SU-DHL-6 (cell line): ENCODE measurements at regions not wholly inside any gene's neighbourhood (a gene's known extent, or its start where the extent isn't known, plus 50 kb on each side); places are given as distances from the start of the nearest gene placed in this dataset.

Experiments
- H2AFZ ChIP-seq: fragments of 200-600 bp; sonication (generic); 2 replicates; pipeline ENCODE4 v1.6.1; 2014; ENCODE audit warnings: low read depth, mild to moderate bottlenecking, moderate library complexity, mixed read lengths, antibody characterized with exemption, low read length; ENCODE audit not compliant: severe bottlenecking
- H3F3A ChIP-seq: fragments of 200-600 bp; shearing (Covaris generic); 2 replicates; pipeline ENCODE4 v1.6.0; 2016; ENCODE audit warnings: antibody characterized with exemption, mild to moderate bottlenecking; ENCODE audit not compliant: insufficient read depth
- H3K27ac ChIP-seq: fragments of 200-600 bp; sonication (generic); 2 replicates; pipeline ENCODE4 v1.5.1; 2016; ENCODE audit warnings: low read depth, mild to moderate bottlenecking, low read length, moderate library complexity, mixed read lengths
- H3K27me3 ChIP-seq: fragments of 200-600 bp; sonication (generic), shearing (Covaris generic); 2 replicates; pipeline ENCODE4 v1.6.0; 2014; ENCODE audit warnings: mild to moderate bottlenecking, low read length
- H3K36me3 ChIP-seq: fragments of 200-600 bp; sonication (generic); 2 replicates; pipeline ENCODE4 v1.6.1; 2014; ENCODE audit warnings: mild to moderate bottlenecking, low read length, mixed read lengths
- H3K4me2 ChIP-seq: fragments of 300-600, 200-600 bp; shearing (Covaris generic), sonication (generic); 2 replicates; pipeline ENCODE4 v1.6.0; 2014; ENCODE audit warnings: low read length, low read depth, mild to moderate bottlenecking; ENCODE audit not compliant: poor library complexity, severe bottlenecking
- H3K4me3 ChIP-seq: fragments of 200-600 bp; sonication (generic); 2 replicates; pipeline ENCODE4 v1.5.1; 2014; ENCODE audit warnings: antibody characterized with exemption, low read length, mild to moderate bottlenecking, mixed read lengths; ENCODE audit not compliant: insufficient read depth, poor library complexity, severe bottlenecking
- H3K79me2 ChIP-seq: fragments of 200-600 bp; sonication (generic); 2 replicates; pipeline ENCODE4 v1.6.1; 2014; ENCODE audit warnings: mild to moderate bottlenecking, low read length, moderate library complexity; ENCODE audit not compliant: insufficient read depth
- H3K9ac ChIP-seq: fragments of 200-600 bp; sonication (generic); 2 replicates; pipeline ENCODE4 v1.7.0; 2014; ENCODE audit warnings: mild to moderate bottlenecking, low read length
- H3K9me2 ChIP-seq: fragments of 200-600 bp; sonication (generic); replicated peaks from 2 replicates; pipeline ENCODE4 v1.6.1; 2014; ENCODE audit warnings: low read length; ENCODE audit not compliant: insufficient read depth
- H3K9me3 ChIP-seq: fragments of 200-600 bp; sonication (generic); 2 replicates; pipeline ENCODE4 v1.6.1; 2014; ENCODE audit warnings: low read length, mixed read lengths; ENCODE audit not compliant: insufficient read depth
- H4K20me1 ChIP-seq: fragments of 200-600 bp; sonication (generic); 2 replicates; pipeline ENCODE4 v1.6.1; 2014; ENCODE audit warnings: low read depth, mild to moderate bottlenecking, antibody characterized with exemption, low read length, moderate library complexity, mixed read lengths
- EZH2phosphoT487 ChIP-seq: fragments of 200-600 bp; sonication (generic), shearing (Covaris generic); conservative IDR thresholded peaks from 2 replicates; pipeline ENCODE4 v1.6.1; 2018; ENCODE audit warnings: mild to moderate bottlenecking, antibody characterized with exemption, low read length, moderate library complexity, mixed read lengths
- TF ChIP-seq, protein P1 (sequence below): fragments of 200-600 bp; sonication (generic); IDR thresholded peaks from one replicate; pipeline ENCODE4 v1.5.1; 2017; ENCODE audit warnings: antibody characterized with exemption, mild to moderate bottlenecking, low read length, moderate library complexity; ENCODE audit not compliant: insufficient read depth, poor library complexity, severe bottlenecking

DNA sequence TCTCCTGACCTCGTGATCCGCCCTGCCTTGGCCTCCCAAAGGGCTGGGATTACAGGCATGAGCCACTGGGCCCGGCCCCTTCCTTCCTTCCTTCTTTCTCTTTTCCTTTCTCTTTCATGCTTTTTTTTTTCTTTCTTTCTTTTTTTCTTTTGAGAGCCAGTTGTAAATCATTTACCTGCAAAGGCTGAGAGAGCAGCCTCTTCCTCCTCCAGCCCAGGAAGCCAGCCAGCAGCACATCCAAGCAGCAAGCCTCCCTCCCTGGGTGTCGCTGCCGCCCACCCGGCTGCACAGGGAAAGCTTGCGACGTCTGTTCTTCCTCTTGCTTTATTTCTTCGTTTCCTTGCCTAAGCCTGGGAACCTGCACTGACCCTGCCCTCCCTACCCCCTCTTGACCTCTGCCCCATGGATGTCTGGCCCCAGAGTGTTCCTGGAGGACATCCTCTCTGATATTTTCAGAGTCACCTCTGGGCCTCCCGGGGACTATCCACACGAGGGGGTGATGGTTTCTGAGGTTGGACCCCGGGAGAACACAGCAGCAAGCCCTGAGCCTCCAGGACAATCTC is 62.8 kb upstream of the MYL10 start:
- no peak overlapping the region for H3K27ac ChIP-seq
- H3K9me2 ChIP-seq, result no peaks in the 10 kb centered on the region
- no peak overlapping the region for H3K4me2 ChIP-seq
- no peaks in the 10 kb centered on the region for H3K36me3 ChIP-seq
- H3K9ac ChIP-seq, result no peak overlapping the region
- no peaks in the 10 kb centered on the region for H3F3A ChIP-seq
- no peaks in the 10 kb centered on the region for H3K79me2 ChIP-seq
- H4K20me1 ChIP-seq, result no peaks in the 10 kb centered on the region
- no peaks in the 10 kb centered on the region for H3K9me3 ChIP-seq
- H3K4me3 ChIP-seq, result no peak overlapping the region
- TF ChIP-seq, protein P1, sequence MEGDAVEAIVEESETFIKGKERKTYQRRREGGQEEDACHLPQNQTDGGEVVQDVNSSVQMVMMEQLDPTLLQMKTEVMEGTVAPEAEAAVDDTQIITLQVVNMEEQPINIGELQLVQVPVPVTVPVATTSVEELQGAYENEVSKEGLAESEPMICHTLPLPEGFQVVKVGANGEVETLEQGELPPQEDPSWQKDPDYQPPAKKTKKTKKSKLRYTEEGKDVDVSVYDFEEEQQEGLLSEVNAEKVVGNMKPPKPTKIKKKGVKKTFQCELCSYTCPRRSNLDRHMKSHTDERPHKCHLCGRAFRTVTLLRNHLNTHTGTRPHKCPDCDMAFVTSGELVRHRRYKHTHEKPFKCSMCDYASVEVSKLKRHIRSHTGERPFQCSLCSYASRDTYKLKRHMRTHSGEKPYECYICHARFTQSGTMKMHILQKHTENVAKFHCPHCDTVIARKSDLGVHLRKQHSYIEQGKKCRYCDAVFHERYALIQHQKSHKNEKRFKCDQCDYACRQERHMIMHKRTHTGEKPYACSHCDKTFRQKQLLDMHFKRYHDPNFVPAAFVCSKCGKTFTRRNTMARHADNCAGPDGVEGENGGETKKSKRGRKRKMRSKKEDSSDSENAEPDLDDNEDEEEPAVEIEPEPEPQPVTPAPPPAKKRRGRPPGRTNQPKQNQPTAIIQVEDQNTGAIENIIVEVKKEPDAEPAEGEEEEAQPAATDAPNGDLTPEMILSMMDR, result no peak
- TF ChIP-seq EZH2phosphoT487, result no peak
- H2AFZ ChIP-seq, result no peak overlapping the region
- H3K27me3 ChIP-seq, result no peaks in the 10 kb centered on the region

DNA sequence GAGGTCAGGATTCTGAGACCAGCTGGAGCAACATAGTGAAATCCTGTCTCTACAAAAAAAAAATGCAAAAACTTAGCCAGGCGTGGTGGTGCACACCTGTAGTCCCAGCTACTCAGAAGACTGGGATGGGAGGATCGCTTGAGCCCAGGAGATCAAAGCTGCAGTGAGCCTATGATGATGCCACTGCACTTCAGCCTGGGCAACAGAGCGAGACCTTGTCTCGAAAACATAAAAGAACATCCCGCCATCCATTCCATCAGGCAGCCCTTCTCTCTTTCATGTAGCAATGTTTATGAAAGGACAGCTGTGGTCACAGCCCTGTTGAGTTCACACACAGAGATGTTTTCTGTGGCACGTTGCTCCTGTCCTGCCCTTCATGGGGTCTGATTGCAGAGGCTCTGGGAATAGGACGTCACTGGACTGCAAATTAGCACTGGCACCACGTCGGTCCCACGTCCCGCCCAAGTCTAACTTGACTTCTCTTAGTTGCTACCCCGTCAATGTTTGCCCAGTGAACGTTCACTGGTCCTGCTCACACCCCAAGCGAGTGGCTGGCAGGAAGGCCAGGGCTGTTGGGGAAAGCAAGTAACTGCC is 64.5 kb upstream of the MYL10 start:
- Histone ChIP-seq H3K9me3 (no peaks in the 10 kb centered on the region), H3K79me2 (no peaks in the 10 kb centered on the region), H3K36me3 (no peaks in the 10 kb centered on the region), H3F3A (no peaks in the 10 kb centered on the region), H4K20me1 (no peaks in the 10 kb centered on the region), H3K4me3 (no peak overlapping the region), H2AFZ (no peak overlapping the region), H3K9ac (no peak overlapping the region), H3K4me2 (no peak overlapping the region), H3K27ac (no peak overlapping the region), H3K27me3 (no peaks in the 10 kb centered on the region), H3K9me2 (no peaks in the 10 kb centered on the region)
- no peak for TF ChIP-seq EZH2phosphoT487
- TF ChIP-seq, protein P1, result no peak

DNA sequence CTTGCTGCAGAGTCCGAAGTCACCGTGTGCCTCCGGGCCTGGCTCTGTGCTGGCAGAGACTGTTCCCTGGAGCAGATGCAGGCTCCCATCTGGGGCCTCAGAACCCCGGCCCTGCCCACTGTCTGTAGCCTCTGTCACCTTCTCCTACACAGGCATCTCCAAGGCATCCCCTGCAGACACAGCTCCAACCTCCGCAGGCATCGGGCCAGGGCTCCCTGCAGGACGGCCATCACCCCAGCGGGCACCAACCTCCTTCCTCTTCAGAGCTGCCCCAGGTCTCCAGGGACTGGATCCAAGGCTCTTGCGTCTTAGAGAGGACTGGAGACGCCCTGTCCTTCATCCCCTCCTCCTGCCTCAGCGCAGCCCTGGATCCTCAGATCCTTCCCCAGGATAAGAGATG is 69.9 kb upstream of the MYL10 start:
- Histone ChIP-seq H3F3A (no peaks in the 10 kb centered on the region), H3K9me2 (no peaks in the 10 kb centered on the region), H4K20me1 (no peaks in the 10 kb centered on the region), H3K9me3 (no peaks in the 10 kb centered on the region), H3K9ac (no peak overlapping the region), H3K4me3 (no peak overlapping the region), H3K36me3 (no peaks in the 10 kb centered on the region), H3K4me2 (no peak overlapping the region), H3K79me2 (no peaks in the 10 kb centered on the region), H2AFZ (no peak overlapping the region), H3K27me3 (no peaks in the 10 kb centered on the region), H3K27ac (no peak overlapping the region)
- TF ChIP-seq, protein P1, result no peak
- TF ChIP-seq EZH2phosphoT487, result no peak
